ENCODE measurements at regions not wholly inside any gene's neighbourhood (a gene's known extent, or its start where the extent isn't known, plus 50 kb on each side); places are given as distances from the start of the nearest gene placed in this dataset.

GRCh38 chr4:58507079-58507478, 1396.9 kb upstream of the IGFBP7 start:
- no peak for TF ChIP-seq CTCF (IDR thresholded peaks at IDR 0.05)
- DNase-seq (ENCODE audit: low spot score): no peak
- no peak for ATAC-seq (ENCODE audit: low FRiP score)

- no peak for ATAC-seq (ENCODE audit: low FRiP score)
- TF ChIP-seq CTCF (IDR thresholded peaks at IDR 0.05): no peak
- DNase-seq (ENCODE audit: low spot score): no peak
These were observed 1392.7 kb upstream of the IGFBP7 start for GRCh38 chr4:58502839-58503238.

- DNase-seq (ENCODE audit: low spot score): no peak
- ATAC-seq (ENCODE audit: low FRiP score): no peak
- no peak for TF ChIP-seq CTCF (IDR thresholded peaks at IDR 0.05)
These were observed 1389.0 kb upstream of the IGFBP7 start for GRCh38 chr4:58499182-58499581.

GRCh38 chr4:58491620-58492019, 1381.4 kb upstream of the IGFBP7 start:
- DNase-seq (ENCODE audit: low spot score): no peak
- TF ChIP-seq CTCF (IDR thresholded peaks at IDR 0.05): no peak
- ATAC-seq (ENCODE audit: low FRiP score): no peak

- TF ChIP-seq CTCF (IDR thresholded peaks at IDR 0.05): no peak
- no peak for DNase-seq (ENCODE audit: low spot score)
- no peak for ATAC-seq (ENCODE audit: low FRiP score)
These were observed 1367.8 kb upstream of the IGFBP7 start for GRCh38 chr4:58477950-58478349.

GRCh38 chr4:58477513-58477912, 1367.3 kb upstream of the IGFBP7 start:
- TF ChIP-seq CTCF (IDR thresholded peaks at IDR 0.05): no peak
- ATAC-seq (ENCODE audit: low FRiP score) (no peak), DNase-seq (ENCODE audit: low spot score) (no peak)

GRCh38 chr4:58475097-58475496, 1364.9 kb upstream of the IGFBP7 start:
- no peak for DNase-seq (ENCODE audit: low spot score)
- no peak for TF ChIP-seq CTCF (IDR thresholded peaks at IDR 0.05)
- no peak for ATAC-seq (ENCODE audit: low FRiP score)

All from omental fat pad (tissue), 3 donors.